WTC11 (cell line): ENCODE measurements at regions not wholly inside any gene's neighbourhood (a gene's known extent, or its start where the extent isn't known, plus 50 kb on each side); places are given as distances from the start of the nearest gene placed in this dataset.

Source experiments
- E2F1 ChIP-seq: sonication (generic); formaldehyde crosslinking; IDR thresholded peaks from 2 replicates; pipeline ENCODE4 v1.8.0; 2022; ENCODE audit warnings: mild to moderate bottlenecking, missing genetic modification reagents
- FOXK1 ChIP-seq: sonication (generic); formaldehyde crosslinking; IDR thresholded peaks from 2 replicates; pipeline ENCODE4 v1.8.0; 2022; ENCODE audit warnings: mild to moderate bottlenecking, moderate library complexity, missing genetic modification reagents
- NR1H2 ChIP-seq: sonication (generic); formaldehyde crosslinking; IDR thresholded peaks from 2 replicates; pipeline ENCODE4 v1.9.0; 2021; ENCODE audit warnings: mild to moderate bottlenecking, moderate library complexity, missing genetic modification reagents
- SMAD4 ChIP-seq: sonication (generic); formaldehyde crosslinking; IDR thresholded peaks from 2 replicates; pipeline ENCODE4 v1.8.0; 2022; ENCODE audit warnings: mild to moderate bottlenecking, missing genetic modification reagents
- SP1 ChIP-seq: sonication (generic); formaldehyde crosslinking; conservative IDR thresholded peaks from 2 replicates; pipeline ENCODE4 v1.8.1; 2022; ENCODE audit warnings: missing genetic modification reagents
- TCF7 ChIP-seq: sonication (generic); formaldehyde crosslinking; IDR thresholded peaks from 2 replicates; pipeline ENCODE4 v1.8.0; 2022; ENCODE audit warnings: mild to moderate bottlenecking, low read depth, missing genetic modification reagents, moderate library complexity
- ZBTB43 ChIP-seq: sonication (generic); formaldehyde crosslinking; IDR thresholded peaks from 2 replicates; pipeline ENCODE4 v1.8.1; 2023; ENCODE audit warnings: mild to moderate bottlenecking, missing genetic modification reagents
- ZNF263 ChIP-seq: sonication (generic); formaldehyde crosslinking; IDR thresholded peaks from 2 replicates; pipeline ENCODE4 v1.8.1; 2022; ENCODE audit warnings: low read depth, mild to moderate bottlenecking, moderate library complexity, missing genetic modification reagents
- TF ChIP-seq, protein P1 (sequence below): fragments of 200-600 bp; IDR thresholded peaks from 2 replicates; pipeline ENCODE4 v1.8.0; 2022; ENCODE audit warnings: antibody characterized with exemption
- TF ChIP-seq, protein P2 (sequence below): sonication (generic); formaldehyde crosslinking; IDR thresholded peaks from 2 replicates; pipeline ENCODE4 v1.8.1; 2023; ENCODE audit warnings: mild to moderate bottlenecking, missing genetic modification reagents, moderate library complexity
- TF ChIP-seq, protein P3 (sequence below): sonication (generic); formaldehyde crosslinking; IDR thresholded peaks from 2 replicates; pipeline ENCODE4 v1.8.1; 2023; ENCODE audit warnings: mild to moderate bottlenecking, moderate library complexity, missing genetic modification reagents

DNA sequence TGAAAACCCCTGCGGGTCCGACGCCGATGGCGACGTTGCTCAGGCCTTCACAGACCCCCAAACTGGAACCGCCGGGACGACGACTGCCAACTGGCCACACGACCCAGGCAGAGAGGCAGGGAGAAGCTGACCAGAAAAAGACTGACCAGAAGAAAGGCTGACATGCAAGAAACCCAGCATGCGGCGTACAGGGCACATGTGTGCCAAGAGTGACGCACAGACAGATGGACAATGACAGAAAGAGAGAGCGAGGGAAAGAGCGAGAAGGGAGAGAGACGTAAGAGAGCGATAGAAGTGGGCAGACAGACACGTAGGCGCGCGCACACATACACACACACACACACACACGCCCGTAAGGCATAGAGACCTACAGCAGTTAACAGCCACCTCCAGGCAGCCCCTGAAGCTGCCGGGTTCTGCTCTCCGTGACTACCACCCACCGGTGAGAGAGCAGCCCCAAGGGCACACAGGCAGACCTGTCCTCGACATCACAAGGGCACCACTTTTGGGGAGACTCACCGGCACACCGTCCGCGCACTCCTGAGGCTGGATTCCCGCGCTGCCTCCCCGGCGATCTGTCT lies 67.2 kb upstream of the ZNF527 start:
- no peak for TF ChIP-seq ZNF263 (CRISPR knock-in tag)
- no peak for TF ChIP-seq TCF7
- TF ChIP-seq, protein P1, sequence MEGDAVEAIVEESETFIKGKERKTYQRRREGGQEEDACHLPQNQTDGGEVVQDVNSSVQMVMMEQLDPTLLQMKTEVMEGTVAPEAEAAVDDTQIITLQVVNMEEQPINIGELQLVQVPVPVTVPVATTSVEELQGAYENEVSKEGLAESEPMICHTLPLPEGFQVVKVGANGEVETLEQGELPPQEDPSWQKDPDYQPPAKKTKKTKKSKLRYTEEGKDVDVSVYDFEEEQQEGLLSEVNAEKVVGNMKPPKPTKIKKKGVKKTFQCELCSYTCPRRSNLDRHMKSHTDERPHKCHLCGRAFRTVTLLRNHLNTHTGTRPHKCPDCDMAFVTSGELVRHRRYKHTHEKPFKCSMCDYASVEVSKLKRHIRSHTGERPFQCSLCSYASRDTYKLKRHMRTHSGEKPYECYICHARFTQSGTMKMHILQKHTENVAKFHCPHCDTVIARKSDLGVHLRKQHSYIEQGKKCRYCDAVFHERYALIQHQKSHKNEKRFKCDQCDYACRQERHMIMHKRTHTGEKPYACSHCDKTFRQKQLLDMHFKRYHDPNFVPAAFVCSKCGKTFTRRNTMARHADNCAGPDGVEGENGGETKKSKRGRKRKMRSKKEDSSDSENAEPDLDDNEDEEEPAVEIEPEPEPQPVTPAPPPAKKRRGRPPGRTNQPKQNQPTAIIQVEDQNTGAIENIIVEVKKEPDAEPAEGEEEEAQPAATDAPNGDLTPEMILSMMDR, result no peak
- TF ChIP-seq, protein P2, sequence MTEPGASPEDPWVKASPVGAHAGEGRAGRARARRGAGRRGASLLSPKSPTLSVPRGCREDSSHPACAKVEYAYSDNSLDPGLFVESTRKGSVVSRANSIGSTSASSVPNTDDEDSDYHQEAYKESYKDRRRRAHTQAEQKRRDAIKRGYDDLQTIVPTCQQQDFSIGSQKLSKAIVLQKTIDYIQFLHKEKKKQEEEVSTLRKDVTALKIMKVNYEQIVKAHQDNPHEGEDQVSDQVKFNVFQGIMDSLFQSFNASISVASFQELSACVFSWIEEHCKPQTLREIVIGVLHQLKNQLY, result no peak
- no peak for TF ChIP-seq SMAD4 (CRISPR knock-in tag)
- no peak for TF ChIP-seq ZBTB43 (CRISPR knock-in tag)
- no peak for TF ChIP-seq NR1H2 (CRISPR knock-in tag)
- no peak; the same call in 1 of the 2 replicates for TF ChIP-seq FOXK1 (CRISPR knock-in tag)
- TF ChIP-seq SP1, result no peak
- TF ChIP-seq, protein P3, sequence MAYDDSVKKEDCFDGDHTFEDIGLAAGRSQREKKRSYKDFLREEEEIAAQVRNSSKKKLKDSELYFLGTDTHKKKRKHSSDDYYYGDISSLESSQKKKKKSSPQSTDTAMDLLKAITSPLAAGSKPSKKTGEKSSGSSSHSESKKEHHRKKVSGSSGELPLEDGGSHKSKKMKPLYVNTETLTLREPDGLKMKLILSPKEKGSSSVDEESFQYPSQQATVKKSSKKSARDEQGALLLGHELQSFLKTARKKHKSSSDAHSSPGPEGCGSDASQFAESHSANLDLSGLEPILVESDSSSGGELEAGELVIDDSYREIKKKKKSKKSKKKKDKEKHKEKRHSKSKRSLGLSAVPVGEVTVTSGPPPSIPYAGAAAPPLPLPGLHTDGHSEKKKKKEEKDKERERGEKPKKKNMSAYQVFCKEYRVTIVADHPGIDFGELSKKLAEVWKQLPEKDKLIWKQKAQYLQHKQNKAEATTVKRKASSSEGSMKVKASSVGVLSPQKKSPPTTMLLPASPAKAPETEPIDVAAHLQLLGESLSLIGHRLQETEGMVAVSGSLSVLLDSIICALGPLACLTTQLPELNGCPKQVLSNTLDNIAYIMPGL, result no peak
- TF ChIP-seq E2F1 (CRISPR knock-in tag), result no peak
